C4-2B (cell line): ENCODE measurements at regions not wholly inside any gene's neighbourhood (a gene's known extent, or its start where the extent isn't known, plus 50 kb on each side); places are given as distances from the start of the nearest gene placed in this dataset.

Experiments
- H3K27ac ChIP-seq: fragments of 450-650 bp; 2 replicates; pipeline ENCODE4 v1.5.1; 2017
- CTCF ChIP-seq: fragments of 450-650 bp; conservative IDR thresholded peaks from 2 replicates; pipeline ENCODE4 v1.5.1; 2017; ENCODE audit warnings: mild to moderate bottlenecking
- ZFX ChIP-seq: fragments of 450-650 bp; IDR thresholded peaks from 2 replicates; pipeline ENCODE4 v1.6.1; 2017

- TF ChIP-seq CTCF (no peak), ZFX (no peak)
- H3K27ac ChIP-seq = no peak overlapping the region
Measured at GRCh38 chr1:60567256-60567655, 493.7 kb upstream of the C1orf87 start.

GRCh38 chr1:60564916-60565750, 491.6 kb upstream of the C1orf87 start:
- TF ChIP-seq CTCF (no peak), ZFX (no peak)
- H3K27ac ChIP-seq = no peak overlapping the region

GRCh38 chr1:60563777-60564535, 490.4 kb upstream of the C1orf87 start:
- no peak overlapping the region for H3K27ac ChIP-seq
- no peak for TF ChIP-seq CTCF
- TF ChIP-seq ZFX = no peak

- TF ChIP-seq CTCF = no peak
- TF ChIP-seq ZFX = no peak
- H3K27ac ChIP-seq = no peak overlapping the region
Measured at GRCh38 chr1:60562740-60563139, 489.2 kb upstream of the C1orf87 start.

- TF ChIP-seq ZFX (no peak), CTCF (no peak)
- no peak overlapping the region for H3K27ac ChIP-seq
Measured at GRCh38 chr1:60560701-60561100, 487.1 kb upstream of the C1orf87 start.

- H3K27ac ChIP-seq = no peak overlapping the region
- no peak for TF ChIP-seq CTCF
- TF ChIP-seq ZFX = no peak
Measured at GRCh38 chr1:60558236-60558635, 484.7 kb upstream of the C1orf87 start.

- TF ChIP-seq ZFX (no peak), CTCF (no peak)
Measured at GRCh38 chr1:60553730-60554129, 480.2 kb upstream of the C1orf87 start.

More at GRCh38 chr1:60553730-60554129, 480.2 kb upstream of the C1orf87 start:
- H3K27ac ChIP-seq = no peak overlapping the region
